Spleen (tissue), 11 donors: ENCODE measurements at regions not wholly inside any gene's neighbourhood (a gene's known extent, or its start where the extent isn't known, plus 50 kb on each side); places are given as distances from the start of the nearest gene placed in this dataset.

Experiments used
- DNase-seq: peaks from one replicate; pipeline ENCODE4 v3.0.0-alpha.2; 2020
- H3K27ac ChIP-seq, 8 donors: fragments of 200-600 bp; sonication (generic) in 7 of 8; 1 replicate in 4 of 8; 2 replicates in 4 of 8; pipeline versions ENCODE4 v1.5.0 to v1.8.0; 2016 to 2021; ENCODE audit warnings: inconsistent platforms in 4 of 8, mild to moderate bottlenecking in 4 of 8, moderate library complexity in 1 of 8
- H3K27me3 ChIP-seq, 7 donors: fragments of 200-600 bp; sonication (generic) in 6 of 7; replicated peaks in 1 of 7; 1 replicate in 4 of 7; 2 replicates in 3 of 7; pipeline versions ENCODE4 v1.5.0 to v1.8.0; 2016 to 2021; ENCODE audit warnings: inconsistent platforms in 3 of 7, mild to moderate bottlenecking in 1 of 7
- H3K36me3 ChIP-seq, 6 donors: fragments of 200-600 bp; sonication (generic) in 5 of 6; 1 replicate in 4 of 6; 2 replicates in 2 of 6; pipeline versions ENCODE4 v1.5.0 to v1.8.0; 2016 to 2021; ENCODE audit warnings: inconsistent platforms in 2 of 6
- H3K4me1 ChIP-seq, 6 donors: fragments of 200-600 bp; sonication (generic) in 5 of 6; 1 replicate in 3 of 6; 2 replicates in 3 of 6; pipeline versions ENCODE4 v1.5.0 to v1.8.0; 2016 to 2021; ENCODE audit warnings: inconsistent platforms in 3 of 6
- H3K4me3 ChIP-seq, 8 donors: fragments of 200-600 bp; sonication (generic) in 7 of 8; 1 replicate in 4 of 8; 2 replicates in 4 of 8; pipeline versions ENCODE4 v1.5.0 to v1.8.0; 2016 to 2021; ENCODE audit warnings: inconsistent platforms in 4 of 8, mild to moderate bottlenecking in 4 of 8, moderate library complexity in 2 of 8
- H3K9me3 ChIP-seq, 8 donors: fragments of 200-600 bp; sonication (generic) in 7 of 8; 1 replicate in 4 of 8; 2 replicates in 4 of 8; pipeline versions ENCODE4 v1.5.0 to v1.8.0; 2016 to 2021; ENCODE audit warnings: inconsistent platforms in 4 of 8
- CTCF ChIP-seq, 11 experiments: fragments of 200-600 bp in 7 of 11; fragments of 450-650 bp in 4 of 11; sonication (generic) in 4 of 11; IDR thresholded peaks in 8 of 11; conservative IDR thresholded peaks in 3 of 11; 1 replicate in 7 of 11; 2 replicates in 4 of 11; pipeline versions ENCODE4 v1.4.0 to v1.8.0; 2016 to 2021; ENCODE audit warnings: antibody characterized with exemption in 11 of 11, inconsistent platforms in 4 of 11, mild to moderate bottlenecking in 1 of 11
- POLR2A ChIP-seq, 3 donors: fragments of 450-650 bp; IDR thresholded peaks; one replicate each; pipeline ENCODE4 v1.5.1; 2017; ENCODE audit warnings: antibody characterized with exemption in 3 of 3, mild to moderate bottlenecking in 1 of 3
- POLR2AphosphoS5 ChIP-seq, 3 donors: sonication (generic); formaldehyde crosslinking; IDR thresholded peaks; one replicate each; pipeline ENCODE4 v1.5.1; 2017; ENCODE audit warnings: antibody characterized with exemption in 3 of 3
- WGBS, 5 donors: extraction: QIAGEN DNeasy Blood & Tissue Kit in 3 of 5; methylation state at CpG; one replicate each; pipeline versions ENCODE4 v1.1.5 to v1.1.7; 2013 to 2018; 5-methylcytosine and 5-hydroxymethylcytosine counted together
- intact Hi-C: fragments of 100-400 bp; cut with DNase I; formaldehyde crosslinking; loops from one replicate; pipeline ENCODE4 v1.15.0; 2023; ENCODE audit warnings: low total_unique reads
- donor health status: healthy with polysubstance abuse.
- donor health status: DM: no; HTN: no; CAD: no; lungs with moderate emphysema.
- donor health status: DM: no; HTN: no; CAD: no.
- donor health status: Bipolar disorder and iron deficiency.
- donor health status: healthy.
- donor health status: DM: no; HTN: no; CAD: no.
- donor health status: DM: yes; HTN: yes; CAD: no.

- TF ChIP-seq CTCF (IDR thresholded peaks at IDR 0.05 in 8 of 11, conservative IDR thresholded peaks at IDR 0.05 in 3 of 11) (no peak), POLR2A (IDR thresholded peaks at IDR 0.05) (no peak), POLR2AphosphoS5 (IDR thresholded peaks at IDR 0.05) (no peak)
- H3K4me3 ChIP-seq: no peak overlapping the region
- H3K9me3 ChIP-seq: peaks cover 0 to 8% (median 0%) of the 10 kb centered on the region in 8 donors
- H3K27me3 ChIP-seq: no peaks in the 10 kb centered on the region
- intact Hi-C loops: no loop called here
- no peaks in the 10 kb centered on the region for H3K4me1 ChIP-seq
- no peak for DNase-seq
- no peak overlapping the region for H3K27ac ChIP-seq
- H3K36me3 ChIP-seq: no peaks in the 10 kb centered on the region
Observed at GRCh38 chr4:60345392-60345791, 854.7 kb upstream of the ADGRL3 start.

- intact Hi-C loops: no loop called here
- peaks cover 0 to 27% (median 10%) of the 10 kb centered on the region in 8 donors for H3K9me3 ChIP-seq
- H3K4me3 ChIP-seq: no peak overlapping the region
- no peak overlapping the region for H3K27ac ChIP-seq
- H3K36me3 ChIP-seq: no peaks in the 10 kb centered on the region
- no peaks in the 10 kb centered on the region for H3K27me3 ChIP-seq
- no peak for DNase-seq
- no peak for TF ChIP-seq POLR2A (IDR thresholded peaks at IDR 0.05)
- TF ChIP-seq CTCF (IDR thresholded peaks at IDR 0.05 in 8 of 11, conservative IDR thresholded peaks at IDR 0.05 in 3 of 11): no peak
- TF ChIP-seq POLR2AphosphoS5 (IDR thresholded peaks at IDR 0.05): no peak
- no peaks in the 10 kb centered on the region for H3K4me1 ChIP-seq
- WGBS, 5 donors: 52 to 71% (median 63%) methylated on average over 3 of the region's 3 CpGs
Observed at GRCh38 chr4:60359746-60360367, 840.3 kb upstream of the ADGRL3 start.

- Histone ChIP-seq H3K4me3 (no peak overlapping the region), H3K4me1 (no peaks in the 10 kb centered on the region), H3K9me3 (peaks cover 0 to 21% (median 6%) of the 10 kb centered on the region in 8 donors), H3K27me3 (no peaks in the 10 kb centered on the region), H3K27ac (no peak overlapping the region), H3K36me3 (no peaks in the 10 kb centered on the region)
- TF ChIP-seq POLR2A (IDR thresholded peaks at IDR 0.05) (no peak), POLR2AphosphoS5 (IDR thresholded peaks at IDR 0.05) (no peak), CTCF (IDR thresholded peaks at IDR 0.05 in 8 of 11, conservative IDR thresholded peaks at IDR 0.05 in 3 of 11) (no peak)
- 54 to 75% (median 69%) methylated on average over 3 of the region's 3 CpGs for WGBS, 5 donors
- DNase-seq: no peak
- intact Hi-C loops: no loop called here
Observed at GRCh38 chr4:60365176-60365575, 835.0 kb upstream of the ADGRL3 start.

GRCh38 chr4:60366661-60367060, 833.5 kb upstream of the ADGRL3 start:
- Histone ChIP-seq H3K9me3 (peaks cover 0 to 25% (median 7%) of the 10 kb centered on the region in 8 donors), H3K4me1 (no peaks in the 10 kb centered on the region), H3K27ac (no peak overlapping the region), H3K4me3 (no peak overlapping the region), H3K27me3 (no peaks in the 10 kb centered on the region), H3K36me3 (no peaks in the 10 kb centered on the region)
- intact Hi-C loops: no loop called here
- DNase-seq: no peak
- TF ChIP-seq POLR2AphosphoS5 (IDR thresholded peaks at IDR 0.05) (no peak), CTCF (IDR thresholded peaks at IDR 0.05 in 8 of 11, conservative IDR thresholded peaks at IDR 0.05 in 3 of 11) (no peak), POLR2A (IDR thresholded peaks at IDR 0.05) (no peak)
- 61 to 85% (median 77%) methylated on average over 2 of the region's 2 CpGs for WGBS, 5 donors
